ENCODE measurements at regions not wholly inside any gene's neighbourhood (a gene's known extent, or its start where the extent isn't known, plus 50 kb on each side); places are given as distances from the start of the nearest gene placed in this dataset.

- DNase-seq, result no peak
- Histone ChIP-seq H3K27me3 (no peaks in the 10 kb centered on the region), H3K36me3 (no peaks in the 10 kb centered on the region), H3K4me3 (ENCODE audit: low read depth, low read length) (no peak overlapping the region), H3K9me3 (no peaks in the 10 kb centered on the region), H3K4me1 (no peaks in the 10 kb centered on the region; the same call in 1 of the 2 replicates)
- TF ChIP-seq, protein P1, sequence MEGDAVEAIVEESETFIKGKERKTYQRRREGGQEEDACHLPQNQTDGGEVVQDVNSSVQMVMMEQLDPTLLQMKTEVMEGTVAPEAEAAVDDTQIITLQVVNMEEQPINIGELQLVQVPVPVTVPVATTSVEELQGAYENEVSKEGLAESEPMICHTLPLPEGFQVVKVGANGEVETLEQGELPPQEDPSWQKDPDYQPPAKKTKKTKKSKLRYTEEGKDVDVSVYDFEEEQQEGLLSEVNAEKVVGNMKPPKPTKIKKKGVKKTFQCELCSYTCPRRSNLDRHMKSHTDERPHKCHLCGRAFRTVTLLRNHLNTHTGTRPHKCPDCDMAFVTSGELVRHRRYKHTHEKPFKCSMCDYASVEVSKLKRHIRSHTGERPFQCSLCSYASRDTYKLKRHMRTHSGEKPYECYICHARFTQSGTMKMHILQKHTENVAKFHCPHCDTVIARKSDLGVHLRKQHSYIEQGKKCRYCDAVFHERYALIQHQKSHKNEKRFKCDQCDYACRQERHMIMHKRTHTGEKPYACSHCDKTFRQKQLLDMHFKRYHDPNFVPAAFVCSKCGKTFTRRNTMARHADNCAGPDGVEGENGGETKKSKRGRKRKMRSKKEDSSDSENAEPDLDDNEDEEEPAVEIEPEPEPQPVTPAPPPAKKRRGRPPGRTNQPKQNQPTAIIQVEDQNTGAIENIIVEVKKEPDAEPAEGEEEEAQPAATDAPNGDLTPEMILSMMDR (IDR thresholded peaks at IDR 0.05; ENCODE audit: low read depth, low read length), result no peak
These were observed 113.7 kb upstream of the DHX40 start for GRCh38 chr17:59451706-59452105.

- no peaks in the 10 kb centered on the region; the same call in 1 of the 2 replicates for H3K4me1 ChIP-seq
- TF ChIP-seq, protein P1 (IDR thresholded peaks at IDR 0.05; ENCODE audit: low read depth, low read length), result no peak
- no peak overlapping the region for H3K4me3 ChIP-seq (ENCODE audit: low read depth, low read length)
- H3K9me3 ChIP-seq, result no peaks in the 10 kb centered on the region
- no peak for DNase-seq
- no peaks in the 10 kb centered on the region for H3K36me3 ChIP-seq
- no peaks in the 10 kb centered on the region for H3K27me3 ChIP-seq
These were observed 110.7 kb upstream of the DHX40 start for GRCh38 chr17:59454633-59455105.

DNA sequence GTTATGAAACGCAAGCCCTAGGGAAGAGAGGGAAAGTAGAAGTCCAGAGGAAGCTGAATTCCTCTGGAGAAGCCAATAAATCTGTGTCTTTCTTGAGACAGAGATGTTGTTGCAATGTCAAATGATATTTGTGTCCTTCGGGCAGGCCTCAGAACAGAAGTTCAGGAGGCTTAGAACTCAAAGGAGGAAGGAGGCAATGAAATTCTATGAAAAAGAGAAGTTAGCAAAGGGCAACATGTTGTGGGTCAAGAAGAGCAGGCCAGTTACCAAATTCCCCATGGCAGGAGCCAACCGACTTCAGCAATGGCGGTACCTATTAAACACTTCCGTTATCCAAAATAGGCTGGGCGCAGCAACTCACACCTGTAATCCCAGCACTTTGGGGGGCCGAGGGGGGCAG lies 109.0 kb upstream of the DHX40 start:
- H3K9me3 ChIP-seq, result no peaks in the 10 kb centered on the region
- no peak for DNase-seq
- H3K27me3 ChIP-seq, result no peaks in the 10 kb centered on the region
- TF ChIP-seq, protein P1 (IDR thresholded peaks at IDR 0.05; ENCODE audit: low read depth, low read length), result no peak
- H3K4me1 ChIP-seq, result no peaks in the 10 kb centered on the region; the same call in 1 of the 2 replicates
- no peaks in the 10 kb centered on the region for H3K36me3 ChIP-seq
- no peak overlapping the region for H3K4me3 ChIP-seq (ENCODE audit: low read depth, low read length)

GRCh38 chr17:59456923-59457615 lies 108.3 kb upstream of the DHX40 start:
- Histone ChIP-seq H3K36me3 (no peaks in the 10 kb centered on the region), H3K4me1 (no peaks in the 10 kb centered on the region; the same call in 1 of the 2 replicates), H3K4me3 (ENCODE audit: low read depth, low read length) (no peak overlapping the region), H3K27me3 (no peaks in the 10 kb centered on the region), H3K9me3 (no peaks in the 10 kb centered on the region)
- DNase-seq, result no peak
- TF ChIP-seq, protein P1 (IDR thresholded peaks at IDR 0.05; ENCODE audit: low read depth, low read length), result no peak

DNA sequence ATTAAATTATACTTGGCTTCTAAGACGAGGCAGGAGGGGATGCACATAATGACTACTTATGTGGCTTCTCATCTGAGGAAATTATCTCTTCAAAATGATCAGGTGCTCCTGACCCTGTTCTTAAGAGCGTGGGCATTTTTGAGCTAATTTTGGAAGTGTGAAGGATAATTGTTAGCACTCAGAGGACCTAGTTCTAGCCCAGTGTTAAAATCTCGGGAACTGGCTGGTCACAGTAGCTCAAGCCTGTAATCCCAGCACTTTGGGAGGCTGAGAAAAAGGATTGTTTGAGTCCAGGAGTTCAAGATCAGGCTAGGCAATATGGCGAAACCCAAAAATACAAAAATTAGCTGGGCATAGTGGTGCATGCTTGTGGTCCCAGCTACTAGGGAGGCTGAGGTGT lies 103.0 kb upstream of the DHX40 start:
- H3K4me3 ChIP-seq (ENCODE audit: low read depth, low read length), result no peak overlapping the region
- no peaks in the 10 kb centered on the region for H3K36me3 ChIP-seq
- DNase-seq, result no peak
- no peaks in the 10 kb centered on the region for H3K9me3 ChIP-seq
- H3K27me3 ChIP-seq, result no peaks in the 10 kb centered on the region
- TF ChIP-seq, protein P1 (IDR thresholded peaks at IDR 0.05; ENCODE audit: low read depth, low read length), result no peak
- no peaks in the 10 kb centered on the region for H3K4me1 ChIP-seq

- no peak for DNase-seq
- TF ChIP-seq, protein P1 (IDR thresholded peaks at IDR 0.05; ENCODE audit: low read depth, low read length), result no peak
These were observed 101.2 kb upstream of the DHX40 start for GRCh38 chr17:59464246-59464645.

More at GRCh38 chr17:59464246-59464645, 101.2 kb upstream of the DHX40 start:
- no peaks in the 10 kb centered on the region for H3K36me3 ChIP-seq
- H3K9me3 ChIP-seq, result no peaks in the 10 kb centered on the region
- H3K27me3 ChIP-seq, result no peaks in the 10 kb centered on the region
- H3K4me1 ChIP-seq, result no peaks in the 10 kb centered on the region
- H3K4me3 ChIP-seq (ENCODE audit: low read depth, low read length), result no peak overlapping the region
